ENCODE measurements at regions not wholly inside any gene's neighbourhood (a gene's known extent, or its start where the extent isn't known, plus 50 kb on each side); places are given as distances from the start of the nearest gene placed in this dataset.

DNA sequence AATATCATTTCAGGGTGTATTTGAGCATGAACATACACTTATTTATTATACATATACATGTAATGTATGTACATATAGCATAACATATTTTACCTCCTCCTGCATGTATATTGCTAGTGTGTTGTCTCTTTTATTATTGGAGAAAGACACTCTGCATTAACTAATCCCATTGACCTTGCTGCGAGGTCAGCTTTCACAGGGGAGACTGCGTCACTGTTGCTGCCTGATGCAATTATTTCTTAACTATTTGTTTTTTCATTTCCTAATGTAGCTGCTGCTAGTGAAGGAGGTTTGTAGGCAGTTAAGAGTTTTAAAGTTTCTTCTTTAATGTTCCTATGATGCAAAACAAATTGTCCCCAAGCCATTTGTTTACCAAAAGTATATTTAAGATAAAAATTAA lies 185.4 kb upstream of the CNTN5 start:
- TF ChIP-seq POLR2AphosphoS5 (IDR thresholded peaks at IDR 0.05; ENCODE audit: low read depth, low read length) (no peak), MXI1 (IDR thresholded peaks at IDR 0.05; ENCODE audit: low read depth, low read length) (no peak), SMC3 (IDR thresholded peaks at IDR 0.05; ENCODE audit: low read depth, low read length) (no peak), JUND (IDR thresholded peaks at IDR 0.05) (no peak), EZH2phosphoT487 (IDR thresholded peaks at IDR 0.05; ENCODE audit: borderline replicate concordance, low read depth) (no peak), RFX5 (IDR thresholded peaks at IDR 0.05; ENCODE audit: low read length) (no peak), FOXM1 (IDR thresholded peaks at IDR 0.05; ENCODE audit: low read depth) (no peak), NRF1 (IDR thresholded peaks at IDR 0.05; ENCODE audit: low read depth, low read length) (no peak), GATA2 (CRISPR knock-in tag; IDR thresholded peaks at IDR 0.05) (no peak)
- TF ChIP-seq, protein P1, sequence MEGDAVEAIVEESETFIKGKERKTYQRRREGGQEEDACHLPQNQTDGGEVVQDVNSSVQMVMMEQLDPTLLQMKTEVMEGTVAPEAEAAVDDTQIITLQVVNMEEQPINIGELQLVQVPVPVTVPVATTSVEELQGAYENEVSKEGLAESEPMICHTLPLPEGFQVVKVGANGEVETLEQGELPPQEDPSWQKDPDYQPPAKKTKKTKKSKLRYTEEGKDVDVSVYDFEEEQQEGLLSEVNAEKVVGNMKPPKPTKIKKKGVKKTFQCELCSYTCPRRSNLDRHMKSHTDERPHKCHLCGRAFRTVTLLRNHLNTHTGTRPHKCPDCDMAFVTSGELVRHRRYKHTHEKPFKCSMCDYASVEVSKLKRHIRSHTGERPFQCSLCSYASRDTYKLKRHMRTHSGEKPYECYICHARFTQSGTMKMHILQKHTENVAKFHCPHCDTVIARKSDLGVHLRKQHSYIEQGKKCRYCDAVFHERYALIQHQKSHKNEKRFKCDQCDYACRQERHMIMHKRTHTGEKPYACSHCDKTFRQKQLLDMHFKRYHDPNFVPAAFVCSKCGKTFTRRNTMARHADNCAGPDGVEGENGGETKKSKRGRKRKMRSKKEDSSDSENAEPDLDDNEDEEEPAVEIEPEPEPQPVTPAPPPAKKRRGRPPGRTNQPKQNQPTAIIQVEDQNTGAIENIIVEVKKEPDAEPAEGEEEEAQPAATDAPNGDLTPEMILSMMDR (IDR thresholded peaks at IDR 0.05): no peak
- TF ChIP-seq, protein P2, sequence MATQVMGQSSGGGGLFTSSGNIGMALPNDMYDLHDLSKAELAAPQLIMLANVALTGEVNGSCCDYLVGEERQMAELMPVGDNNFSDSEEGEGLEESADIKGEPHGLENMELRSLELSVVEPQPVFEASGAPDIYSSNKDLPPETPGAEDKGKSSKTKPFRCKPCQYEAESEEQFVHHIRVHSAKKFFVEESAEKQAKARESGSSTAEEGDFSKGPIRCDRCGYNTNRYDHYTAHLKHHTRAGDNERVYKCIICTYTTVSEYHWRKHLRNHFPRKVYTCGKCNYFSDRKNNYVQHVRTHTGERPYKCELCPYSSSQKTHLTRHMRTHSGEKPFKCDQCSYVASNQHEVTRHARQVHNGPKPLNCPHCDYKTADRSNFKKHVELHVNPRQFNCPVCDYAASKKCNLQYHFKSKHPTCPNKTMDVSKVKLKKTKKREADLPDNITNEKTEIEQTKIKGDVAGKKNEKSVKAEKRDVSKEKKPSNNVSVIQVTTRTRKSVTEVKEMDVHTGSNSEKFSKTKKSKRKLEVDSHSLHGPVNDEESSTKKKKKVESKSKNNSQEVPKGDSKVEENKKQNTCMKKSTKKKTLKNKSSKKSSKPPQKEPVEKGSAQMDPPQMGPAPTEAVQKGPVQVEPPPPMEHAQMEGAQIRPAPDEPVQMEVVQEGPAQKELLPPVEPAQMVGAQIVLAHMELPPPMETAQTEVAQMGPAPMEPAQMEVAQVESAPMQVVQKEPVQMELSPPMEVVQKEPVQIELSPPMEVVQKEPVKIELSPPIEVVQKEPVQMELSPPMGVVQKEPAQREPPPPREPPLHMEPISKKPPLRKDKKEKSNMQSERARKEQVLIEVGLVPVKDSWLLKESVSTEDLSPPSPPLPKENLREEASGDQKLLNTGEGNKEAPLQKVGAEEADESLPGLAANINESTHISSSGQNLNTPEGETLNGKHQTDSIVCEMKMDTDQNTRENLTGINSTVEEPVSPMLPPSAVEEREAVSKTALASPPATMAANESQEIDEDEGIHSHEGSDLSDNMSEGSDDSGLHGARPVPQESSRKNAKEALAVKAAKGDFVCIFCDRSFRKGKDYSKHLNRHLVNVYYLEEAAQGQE (IDR thresholded peaks at IDR 0.05; ENCODE audit: low read depth, low read length): no peak
- TF ChIP-seq, protein P3, sequence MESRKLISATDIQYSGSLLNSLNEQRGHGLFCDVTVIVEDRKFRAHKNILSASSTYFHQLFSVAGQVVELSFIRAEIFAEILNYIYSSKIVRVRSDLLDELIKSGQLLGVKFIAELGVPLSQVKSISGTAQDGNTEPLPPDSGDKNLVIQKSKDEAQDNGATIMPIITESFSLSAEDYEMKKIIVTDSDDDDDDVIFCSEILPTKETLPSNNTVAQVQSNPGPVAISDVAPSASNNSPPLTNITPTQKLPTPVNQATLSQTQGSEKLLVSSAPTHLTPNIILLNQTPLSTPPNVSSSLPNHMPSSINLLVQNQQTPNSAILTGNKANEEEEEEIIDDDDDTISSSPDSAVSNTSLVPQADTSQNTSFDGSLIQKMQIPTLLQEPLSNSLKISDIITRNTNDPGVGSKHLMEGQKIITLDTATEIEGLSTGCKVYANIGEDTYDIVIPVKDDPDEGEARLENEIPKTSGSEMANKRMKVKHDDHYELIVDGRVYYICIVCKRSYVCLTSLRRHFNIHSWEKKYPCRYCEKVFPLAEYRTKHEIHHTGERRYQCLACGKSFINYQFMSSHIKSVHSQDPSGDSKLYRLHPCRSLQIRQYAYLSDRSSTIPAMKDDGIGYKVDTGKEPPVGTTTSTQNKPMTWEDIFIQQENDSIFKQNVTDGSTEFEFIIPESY (IDR thresholded peaks at IDR 0.05; ENCODE audit: borderline replicate concordance, low read depth): no peak

Data from SK-N-SH (cell line).